GM12878 (cell line): ENCODE measurements at regions not wholly inside any gene's neighbourhood (a gene's known extent, or its start where the extent isn't known, plus 50 kb on each side); places are given as distances from the start of the nearest gene placed in this dataset.

Experiments
- CTCF ChIP-seq, 3 experiments: IDR thresholded peaks in 2 of 3; conservative IDR thresholded peaks in 1 of 3; 2 replicates each; pipeline ENCODE4 v1.5.1; 2011; ENCODE audit warnings: low read depth in 3 of 3, low read length in 3 of 3, mild to moderate bottlenecking in 3 of 3, control low read depth in 2 of 3, moderate library complexity in 2 of 3, inconsistent platforms in 1 of 3, mixed read lengths in 1 of 3; ENCODE audit not compliant: control insufficient read depth in 2 of 3, insufficient read depth in 1 of 3; ENCODE audit errors: extremely low read depth in 1 of 3
- EGR1 ChIP-seq, 2 experiments: IDR thresholded peaks; 1 replicate in 1 of 2; 2 replicates in 1 of 2; pipeline ENCODE4 v1.6.1; 2011 to 2012; ENCODE audit warnings: low read depth in 2 of 2, low read length in 2 of 2, borderline replicate concordance in 1 of 2, mild to moderate bottlenecking in 1 of 2, moderate library complexity in 1 of 2
- EP300 ChIP-seq, 2 experiments: fragments of 150-350 bp in 1 of 2; IDR thresholded peaks; 2 replicates each; pipeline ENCODE4 v1.6.1; 2011 to 2012; ENCODE audit warnings: low read depth in 2 of 2, low read length in 2 of 2, borderline replicate concordance in 1 of 2, improper control_type of control experiment in 1 of 2, inconsistent platforms in 1 of 2; ENCODE audit not compliant: control insufficient read depth in 1 of 2
- EZH2 ChIP-seq: IDR thresholded peaks from 2 replicates; pipeline ENCODE4 v1.6.1; 2012; ENCODE audit warnings: low read depth, mild to moderate bottlenecking, control low read depth, inconsistent platforms, low read length, borderline replicate concordance; ENCODE audit not compliant: control insufficient read depth
- GABPA ChIP-seq: IDR thresholded peaks from 2 replicates; pipeline ENCODE4 v1.6.1; 2014; ENCODE audit warnings: antibody characterized with exemption, low read depth, mild to moderate bottlenecking, inconsistent platforms
- IRF4 ChIP-seq: IDR thresholded peaks from 2 replicates; pipeline ENCODE4 v1.6.1; 2011; ENCODE audit warnings: low read depth, low read length
- POLR2AphosphoS2 ChIP-seq: IDR thresholded peaks from 2 replicates; pipeline ENCODE4 v1.6.1; 2011; ENCODE audit warnings: low read depth, mild to moderate bottlenecking, low read length, improper control_type of control experiment, moderate library complexity
- RAD21 ChIP-seq: IDR thresholded peaks from 2 replicates; pipeline ENCODE4 v1.6.1; 2011; ENCODE audit warnings: mild to moderate bottlenecking, low read depth, low read length, moderate library complexity; ENCODE audit not compliant: insufficient read depth
- TCF12 ChIP-seq: IDR thresholded peaks from 2 replicates; pipeline ENCODE4 v1.6.1; 2011; ENCODE audit warnings: low read depth, mild to moderate bottlenecking, low read length

DNA sequence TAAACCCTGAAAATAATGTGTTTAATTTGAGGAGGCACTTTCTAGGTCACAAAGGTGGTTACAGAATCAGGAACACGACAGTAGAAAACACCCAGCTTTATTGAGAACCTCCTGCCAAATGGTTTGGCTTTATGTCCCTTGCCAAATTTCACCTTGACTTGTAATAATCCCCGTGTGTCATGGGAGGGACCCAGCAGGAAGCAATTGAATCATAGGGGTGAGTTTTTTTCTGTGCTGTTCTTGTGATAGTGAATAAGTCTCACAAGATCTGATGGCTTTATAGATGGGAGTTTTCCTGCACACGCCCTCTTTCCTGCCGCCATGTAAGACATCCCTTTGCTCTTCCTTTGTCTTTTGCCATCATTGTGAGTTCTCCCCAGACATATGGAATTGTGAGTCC is 193.8 kb upstream of the KLF6 start:
- TF ChIP-seq CTCF (IDR thresholded peaks at IDR 0.05 in 2 of 3, conservative IDR thresholded peaks at IDR 0.05 in 1 of 3; ENCODE audit: control insufficient read depth in 2 of 3, extremely low read depth in 1 of 3, insufficient read depth in 1 of 3, low read depth in 3 of 3, low read length in 3 of 3) (no peak), EP300 (IDR thresholded peaks at IDR 0.05; ENCODE audit: borderline replicate concordance in 1 of 2, control insufficient read depth in 1 of 2, low read depth in 2 of 2, low read length in 2 of 2) (no peak), IRF4 (no peak), GABPA (no peak), EZH2 (no peak), EGR1 (IDR thresholded peaks at IDR 0.05; ENCODE audit: borderline replicate concordance in 1 of 2, low read depth in 2 of 2, low read length in 2 of 2) (no peak), TCF12 (no peak), RAD21 (no peak), POLR2AphosphoS2 (no peak)
